ENCODE measurements at regions not wholly inside any gene's neighbourhood (a gene's known extent, or its start where the extent isn't known, plus 50 kb on each side); places are given as distances from the start of the nearest gene placed in this dataset.

DNA sequence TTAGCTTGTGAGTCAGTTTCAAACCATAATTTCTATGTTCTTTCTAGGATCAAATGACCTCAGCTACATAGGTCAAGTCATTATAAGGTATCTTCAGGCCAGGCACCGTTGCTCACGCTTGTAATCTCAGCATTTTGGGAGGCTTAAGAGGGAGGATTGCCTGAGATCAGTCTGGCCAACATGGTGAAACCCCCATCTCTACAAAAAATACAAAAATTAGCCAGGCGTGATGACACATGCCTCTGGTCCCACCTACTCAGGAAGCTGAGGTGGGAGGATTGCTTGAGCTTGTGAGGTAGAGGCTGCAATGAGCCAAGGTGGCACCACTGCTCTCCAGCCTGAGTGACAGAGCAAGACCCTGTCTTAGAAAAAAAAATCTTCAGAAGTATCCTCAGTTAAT is 362.3 kb downstream of the GATA3 start:
- H3K27ac Mint-ChIP-seq (ENCODE audit: unreplicated experiment): no peak overlapping the region
- no peak overlapping the region for H3K4me3 Mint-ChIP-seq (ENCODE audit: unreplicated experiment)
- H3K4me1 Mint-ChIP-seq (ENCODE audit: low read depth, unreplicated experiment): no peaks in the 10 kb centered on the region
- H3K36me3 Mint-ChIP-seq (ENCODE audit: unreplicated experiment): no peaks in the 10 kb centered on the region
- no peaks in the 10 kb centered on the region for H3K27me3 Mint-ChIP-seq (ENCODE audit: unreplicated experiment)
- DNase-seq: no peak
- TF ChIP-seq CTCF (IDR thresholded peaks at IDR 0.05; ENCODE audit: partially characterized antibody, unreplicated experiment): no peak
- no peaks in the 10 kb centered on the region for H3K9me3 Mint-ChIP-seq (ENCODE audit: unreplicated experiment)

DNA sequence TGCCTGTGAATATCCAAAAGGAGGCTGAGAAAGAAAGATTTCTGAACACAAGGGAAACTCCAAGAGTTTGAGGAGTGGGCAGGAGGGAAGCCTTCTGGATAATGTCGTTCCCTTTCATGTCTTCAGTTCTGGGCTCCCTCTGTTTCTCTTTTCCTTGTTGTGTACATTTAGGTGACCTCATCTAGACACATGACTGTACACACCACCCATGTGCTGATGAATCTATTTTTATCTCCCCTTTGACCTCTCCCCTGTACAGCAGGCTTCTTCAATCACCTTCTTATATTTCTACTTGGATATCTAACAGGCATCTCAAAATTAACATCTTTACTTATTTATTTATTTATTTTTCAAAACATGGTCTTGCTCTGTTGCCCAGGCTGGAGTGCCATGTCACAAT is 363.1 kb downstream of the GATA3 start:
- no peak for TF ChIP-seq CTCF (IDR thresholded peaks at IDR 0.05; ENCODE audit: partially characterized antibody, unreplicated experiment)
- no peaks in the 10 kb centered on the region for H3K27me3 Mint-ChIP-seq (ENCODE audit: unreplicated experiment)
- DNase-seq: no peak
- no peak overlapping the region for H3K4me3 Mint-ChIP-seq (ENCODE audit: unreplicated experiment)
- no peaks in the 10 kb centered on the region for H3K9me3 Mint-ChIP-seq (ENCODE audit: unreplicated experiment)
- no peaks in the 10 kb centered on the region for H3K4me1 Mint-ChIP-seq (ENCODE audit: low read depth, unreplicated experiment)
- no peak overlapping the region for H3K27ac Mint-ChIP-seq (ENCODE audit: unreplicated experiment)
- no peaks in the 10 kb centered on the region for H3K36me3 Mint-ChIP-seq (ENCODE audit: unreplicated experiment)

DNA sequence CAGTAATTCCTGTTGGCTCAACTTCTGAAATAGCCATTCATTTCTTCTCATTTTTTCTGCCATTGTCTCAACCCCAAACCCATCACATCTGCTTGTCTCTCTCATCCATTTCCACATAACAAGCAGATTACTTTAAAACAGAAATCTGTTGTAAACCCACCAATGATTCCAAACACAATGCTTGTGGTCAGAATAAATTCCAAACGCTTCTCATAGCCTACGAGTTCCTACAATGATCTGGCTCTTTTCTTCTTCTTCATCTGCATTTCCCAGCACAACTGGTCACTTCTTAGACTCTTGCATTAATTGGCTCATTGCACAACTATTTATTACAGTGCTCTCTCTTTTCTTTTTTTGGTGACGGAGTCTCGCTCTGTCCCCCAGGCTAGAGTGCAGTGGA is 364.1 kb downstream of the GATA3 start:
- Mint-ChIP-seq H3K36me3 (ENCODE audit: unreplicated experiment) (no peaks in the 10 kb centered on the region), H3K4me1 (ENCODE audit: low read depth, unreplicated experiment) (no peaks in the 10 kb centered on the region), H3K4me3 (ENCODE audit: unreplicated experiment) (no peak overlapping the region), H3K27me3 (ENCODE audit: unreplicated experiment) (no peaks in the 10 kb centered on the region), H3K27ac (ENCODE audit: unreplicated experiment) (no peak overlapping the region), H3K9me3 (ENCODE audit: unreplicated experiment) (no peaks in the 10 kb centered on the region)
- TF ChIP-seq CTCF (IDR thresholded peaks at IDR 0.05; ENCODE audit: partially characterized antibody, unreplicated experiment): no peak
- no peak for DNase-seq

GRCh38 chr10:8420182-8420581 is 365.7 kb downstream of the GATA3 start:
- Mint-ChIP-seq H3K9me3 (ENCODE audit: unreplicated experiment) (peaks cover under 1% of the 10 kb centered on the region), H3K4me3 (ENCODE audit: unreplicated experiment) (no peak overlapping the region), H3K27me3 (ENCODE audit: unreplicated experiment) (no peaks in the 10 kb centered on the region), H3K4me1 (ENCODE audit: low read depth, unreplicated experiment) (no peaks in the 10 kb centered on the region), H3K27ac (ENCODE audit: unreplicated experiment) (no peak overlapping the region), H3K36me3 (ENCODE audit: unreplicated experiment) (no peaks in the 10 kb centered on the region)
- DNase-seq: no peak
- no peak for TF ChIP-seq CTCF (IDR thresholded peaks at IDR 0.05; ENCODE audit: partially characterized antibody, unreplicated experiment)

DNA sequence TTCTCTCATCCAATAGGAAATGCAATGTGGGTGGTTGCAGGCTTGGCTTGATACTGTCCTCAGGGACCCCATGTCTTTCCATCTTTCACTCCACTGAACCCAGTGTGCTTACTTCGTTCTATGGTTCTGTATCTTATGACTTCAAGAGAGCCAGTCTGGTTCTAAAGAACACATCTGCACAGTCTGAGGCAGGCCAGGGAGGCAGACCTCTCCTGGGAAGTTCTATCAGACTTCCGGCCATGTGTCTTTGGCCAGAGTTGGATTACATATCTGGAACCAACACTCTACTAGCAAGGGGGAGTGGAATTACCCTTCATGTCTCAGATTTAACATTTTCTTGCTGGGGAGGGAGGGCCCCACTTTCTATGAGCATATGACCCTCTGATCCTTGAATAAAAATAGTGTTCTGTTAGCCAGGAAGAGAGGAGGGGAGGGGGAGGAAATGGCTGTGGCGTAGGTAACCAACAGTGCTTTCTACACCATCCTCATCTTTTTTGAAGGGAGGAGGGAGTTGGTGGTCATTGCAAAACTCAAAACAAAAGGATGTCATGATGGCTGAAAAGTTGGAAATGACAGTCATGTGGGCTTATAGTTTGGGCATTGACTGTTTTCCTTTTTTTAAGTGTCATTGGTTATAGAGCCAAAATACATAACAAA is 370.2 kb downstream of the GATA3 start:
- Mint-ChIP-seq H3K4me3 (ENCODE audit: unreplicated experiment) (no peak overlapping the region), H3K27ac (ENCODE audit: unreplicated experiment) (no peak overlapping the region), H3K36me3 (ENCODE audit: unreplicated experiment) (no peaks in the 10 kb centered on the region), H3K27me3 (ENCODE audit: unreplicated experiment) (no peaks in the 10 kb centered on the region), H3K9me3 (ENCODE audit: unreplicated experiment) (peaks cover 3% of the 10 kb centered on the region), H3K4me1 (ENCODE audit: low read depth, unreplicated experiment) (no peaks in the 10 kb centered on the region)
- no peak for DNase-seq
- no peak for TF ChIP-seq CTCF (IDR thresholded peaks at IDR 0.05; ENCODE audit: partially characterized antibody, unreplicated experiment)
